Subcutaneous abdominal adipose tissue (tissue), 5 donors: ENCODE measurements at regions not wholly inside any gene's neighbourhood (a gene's known extent, or its start where the extent isn't known, plus 50 kb on each side); places are given as distances from the start of the nearest gene placed in this dataset.

Experiments used
- H3K27ac ChIP-seq: one replicate; pipeline ENCODE4 v1.7.0; 2013; ENCODE audit warnings: low read depth, mild to moderate bottlenecking, inconsistent platforms, low read length, moderate library complexity
- H3K27me3 ChIP-seq, 5 donors: one replicate each; pipeline ENCODE4 v1.7.0; 2013; ENCODE audit warnings: low read length in 5 of 5, inconsistent platforms in 1 of 5; ENCODE audit not compliant: control insufficient read depth in 5 of 5, insufficient read depth in 4 of 5
- H3K36me3 ChIP-seq, 5 donors: one replicate each; pipeline ENCODE4 v1.7.0; 2013; ENCODE audit warnings: low read length in 5 of 5; ENCODE audit not compliant: control insufficient read depth in 5 of 5, insufficient read depth in 5 of 5
- H3K4me1 ChIP-seq, 5 donors: one replicate each; pipeline ENCODE4 v1.7.0; 2013; ENCODE audit warnings: low read length in 5 of 5, mild to moderate bottlenecking in 3 of 5, moderate library complexity in 1 of 5; ENCODE audit not compliant: control insufficient read depth in 5 of 5, insufficient read depth in 5 of 5
- H3K4me3 ChIP-seq, 5 donors: one replicate each; pipeline ENCODE4 v1.7.0; 2013; ENCODE audit warnings: low read length in 5 of 5, low read depth in 1 of 5
- H3K9ac ChIP-seq, 5 donors: one replicate each; pipeline ENCODE4 v1.7.0; 2013; ENCODE audit warnings: low read length in 5 of 5, mild to moderate bottlenecking in 4 of 5, moderate library complexity in 3 of 5
- H3K9me3 ChIP-seq, 5 donors: one replicate each; pipeline ENCODE4 v1.7.0; 2013; ENCODE audit warnings: low read length in 5 of 5; ENCODE audit not compliant: control insufficient read depth in 5 of 5
- donor health status: healthy.
- donor health status: healthy.
- donor health status: healthy.
- donor health status: healthy.
- donor health status: healthy.

GRCh38 chr16:64240586-64240985 lies 881.3 kb downstream of the CDH11 start:
- peaks cover 0 to 5% (median 0%) of the 10 kb centered on the region in 5 donors for H3K4me1 ChIP-seq
- no peak overlapping the region for H3K4me3 ChIP-seq
- no peak overlapping the region for H3K27ac ChIP-seq
- no peaks in the 10 kb centered on the region for H3K36me3 ChIP-seq
- H3K27me3 ChIP-seq, result no peaks in the 10 kb centered on the region
- H3K9ac ChIP-seq, result no peak overlapping the region
- peaks cover 0 to 4% (median 0%) of the 10 kb centered on the region in 5 donors for H3K9me3 ChIP-seq

DNA sequence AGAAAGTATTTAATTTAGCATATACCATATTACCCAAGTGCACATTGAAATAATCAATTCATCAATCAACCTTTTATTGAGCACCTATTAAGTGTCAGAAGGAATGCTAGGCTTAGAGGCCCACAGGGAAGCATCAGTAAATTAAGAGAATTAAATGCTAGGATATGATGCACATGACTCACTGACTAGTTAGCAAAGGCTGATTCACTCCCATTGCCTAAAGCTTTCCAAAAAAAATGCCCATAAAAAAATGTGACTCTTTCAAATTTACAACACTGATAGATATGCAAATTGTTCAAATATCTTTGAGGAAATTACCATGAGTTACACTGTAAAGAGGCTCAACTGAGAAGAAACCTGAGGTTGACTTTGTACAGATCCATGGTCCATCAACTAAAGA lies 883.3 kb downstream of the CDH11 start:
- Histone ChIP-seq H3K9ac (no peak overlapping the region), H3K4me3 (no peak overlapping the region), H3K4me1 (peaks cover 0 to 5% (median 0%) of the 10 kb centered on the region in 5 donors), H3K27me3 (no peaks in the 10 kb centered on the region), H3K9me3 (no peaks in the 10 kb centered on the region), H3K27ac (no peak overlapping the region), H3K36me3 (no peaks in the 10 kb centered on the region)

GRCh38 chr16:64236316-64236715 lies 885.5 kb downstream of the CDH11 start:
- Histone ChIP-seq H3K36me3 (no peaks in the 10 kb centered on the region), H3K9me3 (no peaks in the 10 kb centered on the region), H3K27ac (no peak overlapping the region), H3K4me1 (no peaks in the 10 kb centered on the region), H3K4me3 (no peak overlapping the region), H3K9ac (no peak overlapping the region), H3K27me3 (no peaks in the 10 kb centered on the region)

DNA sequence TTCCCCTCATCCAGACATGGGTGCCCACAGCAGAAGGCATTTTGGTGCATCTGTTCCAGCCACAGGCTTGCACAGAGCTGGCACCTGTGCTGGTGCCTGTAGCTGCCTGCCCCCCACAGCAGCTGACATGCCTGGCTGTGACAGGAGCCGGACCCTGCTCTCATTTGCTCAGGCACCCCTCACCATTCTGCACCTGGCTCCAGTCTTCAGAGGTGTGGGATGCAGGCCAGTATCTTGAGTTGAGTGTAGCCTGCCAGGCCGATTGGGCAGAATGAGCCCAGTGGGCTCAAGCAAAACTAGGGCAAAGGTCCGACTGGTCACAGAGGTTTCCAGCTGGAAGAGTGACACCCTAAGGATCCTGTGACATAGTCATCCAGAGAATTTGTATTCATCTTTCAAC lies 887.7 kb downstream of the CDH11 start:
- Histone ChIP-seq H3K27me3 (no peaks in the 10 kb centered on the region), H3K36me3 (no peaks in the 10 kb centered on the region), H3K27ac (no peak overlapping the region), H3K9ac (no peak overlapping the region), H3K9me3 (peaks cover 0 to 11% (median 3%) of the 10 kb centered on the region in 5 donors), H3K4me1 (no peaks in the 10 kb centered on the region), H3K4me3 (no peak overlapping the region)

DNA sequence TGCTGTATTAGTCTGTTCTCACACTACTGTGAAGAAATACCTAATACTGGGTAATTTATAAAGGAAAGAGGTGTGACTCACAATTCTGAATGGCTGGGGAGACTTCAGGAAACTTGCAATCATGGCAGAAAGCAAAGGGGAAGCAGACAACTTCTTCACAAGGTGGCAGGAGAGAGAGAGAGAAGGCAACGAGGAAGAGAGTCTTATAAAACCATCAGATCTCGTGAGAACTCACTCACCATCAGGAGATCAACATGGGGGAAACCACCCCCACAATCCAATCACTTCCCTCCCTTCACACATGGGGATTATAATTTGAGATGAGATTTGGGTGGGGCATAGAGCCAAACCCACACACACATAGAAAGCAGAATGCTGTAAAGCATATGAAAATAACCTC lies 896.2 kb downstream of the CDH11 start:
- Histone ChIP-seq H3K4me1 (no peaks in the 10 kb centered on the region), H3K9ac (no peak overlapping the region), H3K27ac (no peak overlapping the region), H3K27me3 (no peaks in the 10 kb centered on the region), H3K4me3 (no peak overlapping the region), H3K9me3 (peaks cover 0 to 19% (median 6%) of the 10 kb centered on the region in 5 donors), H3K36me3 (no peaks in the 10 kb centered on the region)

- no peak overlapping the region for H3K27ac ChIP-seq
- H3K27me3 ChIP-seq, result no peaks in the 10 kb centered on the region
- H3K4me3 ChIP-seq, result no peak overlapping the region
- H3K9me3 ChIP-seq, result peaks cover 0 to 12% (median 6%) of the 10 kb centered on the region in 5 donors
- no peaks in the 10 kb centered on the region for H3K4me1 ChIP-seq
- no peak overlapping the region for H3K9ac ChIP-seq
- no peaks in the 10 kb centered on the region for H3K36me3 ChIP-seq
These were observed 896.8 kb downstream of the CDH11 start for GRCh38 chr16:64225036-64225435.

- no peak overlapping the region for H3K4me3 ChIP-seq
- no peak overlapping the region for H3K27ac ChIP-seq
- no peaks in the 10 kb centered on the region for H3K27me3 ChIP-seq
- H3K36me3 ChIP-seq, result no peaks in the 10 kb centered on the region
- no peaks in the 10 kb centered on the region for H3K9me3 ChIP-seq
- no peaks in the 10 kb centered on the region for H3K4me1 ChIP-seq
- H3K9ac ChIP-seq, result no peak overlapping the region
These were observed 903.9 kb downstream of the CDH11 start for GRCh38 chr16:64217789-64218535.

- Histone ChIP-seq H3K9ac (no peak overlapping the region), H3K9me3 (no peaks in the 10 kb centered on the region), H3K4me1 (no peaks in the 10 kb centered on the region), H3K27me3 (no peaks in the 10 kb centered on the region), H3K36me3 (no peaks in the 10 kb centered on the region), H3K27ac (no peak overlapping the region), H3K4me3 (no peak overlapping the region)
These were observed 906.1 kb downstream of the CDH11 start for GRCh38 chr16:64215730-64216129.

DNA sequence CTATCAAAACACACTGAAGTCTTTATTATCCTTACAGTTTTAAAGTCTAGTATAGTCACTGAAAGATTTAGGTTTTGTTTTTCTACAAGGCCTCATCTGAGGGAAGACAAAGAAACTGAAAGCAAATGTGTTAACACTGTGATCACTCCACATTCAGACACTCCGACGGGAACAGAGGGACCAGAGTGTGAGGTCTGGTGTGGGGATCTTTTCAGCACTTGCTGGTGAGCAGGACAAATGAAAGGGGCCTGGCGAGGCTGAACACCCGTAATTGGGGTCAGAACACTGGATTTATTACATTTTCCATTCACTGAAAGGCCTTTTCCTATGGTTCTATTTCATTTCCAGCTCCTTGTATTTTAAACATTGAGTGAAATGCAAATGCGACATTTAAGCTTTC lies 910.5 kb downstream of the CDH11 start:
- H3K4me3 ChIP-seq, result no peak overlapping the region
- no peaks in the 10 kb centered on the region for H3K36me3 ChIP-seq
- no peaks in the 10 kb centered on the region for H3K27me3 ChIP-seq
- H3K4me1 ChIP-seq, result no peaks in the 10 kb centered on the region
- H3K9me3 ChIP-seq, result no peaks in the 10 kb centered on the region
- H3K9ac ChIP-seq, result no peak overlapping the region
- no peak overlapping the region for H3K27ac ChIP-seq

DNA sequence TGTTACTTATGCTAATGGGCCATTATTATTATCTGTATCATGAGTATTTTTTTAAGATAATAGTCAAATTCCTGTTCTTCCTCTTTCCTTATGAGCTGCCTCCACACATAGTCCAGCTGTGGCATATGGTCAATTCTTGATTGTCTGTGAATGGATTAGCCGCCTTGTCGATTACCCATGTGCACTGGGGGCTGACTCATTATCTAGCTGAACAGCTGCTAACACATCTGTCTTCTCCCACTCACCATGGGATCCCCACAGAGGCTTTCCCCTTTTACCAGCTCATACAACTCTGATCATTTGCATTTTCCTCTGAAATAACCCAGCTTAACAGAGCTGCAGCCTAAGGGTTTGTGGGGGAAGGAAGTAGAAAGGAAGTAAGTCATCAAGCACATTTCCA lies 915.0 kb downstream of the CDH11 start:
- Histone ChIP-seq H3K27ac (no peak overlapping the region), H3K36me3 (no peaks in the 10 kb centered on the region), H3K4me1 (no peaks in the 10 kb centered on the region), H3K9me3 (no peaks in the 10 kb centered on the region), H3K4me3 (no peak overlapping the region), H3K9ac (no peak overlapping the region), H3K27me3 (no peaks in the 10 kb centered on the region)
